ENCODE measurements at regions not wholly inside any gene's neighbourhood (a gene's known extent, or its start where the extent isn't known, plus 50 kb on each side); places are given as distances from the start of the nearest gene placed in this dataset.

DNA sequence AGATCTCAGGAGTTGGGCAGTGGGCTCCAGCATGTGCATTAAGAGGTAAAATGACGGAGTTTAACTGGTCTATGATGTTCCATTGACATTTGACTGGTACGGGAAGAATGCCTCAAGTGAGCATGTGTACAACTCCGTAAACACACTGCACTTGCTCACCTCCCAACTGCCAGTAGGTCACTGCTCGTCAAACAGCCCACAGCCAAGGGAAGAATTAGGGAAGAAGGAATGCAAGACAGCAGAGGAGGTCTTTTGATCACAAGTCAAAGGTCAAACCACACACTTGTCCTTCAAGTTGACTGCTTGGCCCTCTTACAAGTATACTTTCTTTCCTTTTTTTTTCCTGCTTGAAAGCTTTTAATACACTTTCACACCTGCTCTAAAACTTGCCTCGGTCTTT lies 236.7 kb downstream of the B3GLCT start:
- TF ChIP-seq EZH2 (IDR thresholded peaks at IDR 0.05; ENCODE audit: insufficient read depth, poor library complexity, severe bottlenecking) (no peak), EZH2phosphoT487 (IDR thresholded peaks at IDR 0.05; ENCODE audit: insufficient read depth, low read depth) (no peak)

Measured in GM23248 (cell line).